NCI-H1092 (cell line): ENCODE measurements at regions not wholly inside any gene's neighbourhood (a gene's known extent, or its start where the extent isn't known, plus 50 kb on each side); places are given as distances from the start of the nearest gene placed in this dataset.
"Not testable (repeated sequence)": the region's sequence is repeated elsewhere in the genome, so short reads cannot be mapped to it uniquely, and the experiment has no call there.

ENCODE experiments used
- DNase-seq: peaks from one replicate; lab custom pipeline; 2025; lab: John Stamatoyannopoulos, UW

- DNase-seq: no peak
These were observed 983.2 kb downstream of the PLOD2 start for GRCh38 chr3:145177828-145178227.

GRCh38 chr3:145182196-145182911, 978.6 kb downstream of the PLOD2 start:
- no peak for DNase-seq

DNA sequence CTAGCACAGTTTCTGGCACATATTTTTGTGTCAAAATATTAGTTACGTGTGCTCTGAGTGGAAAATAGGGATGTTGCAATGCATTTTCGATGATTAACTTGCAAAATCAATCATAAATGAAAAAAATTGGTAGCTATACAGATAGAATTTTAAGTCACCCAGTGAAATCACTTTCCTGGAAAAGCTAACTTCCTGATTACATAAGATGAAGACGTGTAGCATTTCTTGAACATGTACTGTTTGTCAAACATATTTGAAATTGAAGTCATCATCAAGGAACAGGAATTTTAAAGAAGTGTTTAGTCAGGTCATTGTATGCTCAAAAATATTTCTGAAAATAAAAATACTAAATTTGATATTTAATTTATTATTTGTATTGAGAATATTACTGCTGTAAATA, 977.7 kb downstream of the PLOD2 start:
- no peak for DNase-seq

GRCh38 chr3:145188079-145188770, 972.8 kb downstream of the PLOD2 start:
- no peak for DNase-seq

- DNase-seq: no peak
These were observed 970.8 kb downstream of the PLOD2 start for GRCh38 chr3:145190138-145190537.

- no peak for DNase-seq
These were observed 970.2 kb downstream of the PLOD2 start for GRCh38 chr3:145190761-145191160.

DNA sequence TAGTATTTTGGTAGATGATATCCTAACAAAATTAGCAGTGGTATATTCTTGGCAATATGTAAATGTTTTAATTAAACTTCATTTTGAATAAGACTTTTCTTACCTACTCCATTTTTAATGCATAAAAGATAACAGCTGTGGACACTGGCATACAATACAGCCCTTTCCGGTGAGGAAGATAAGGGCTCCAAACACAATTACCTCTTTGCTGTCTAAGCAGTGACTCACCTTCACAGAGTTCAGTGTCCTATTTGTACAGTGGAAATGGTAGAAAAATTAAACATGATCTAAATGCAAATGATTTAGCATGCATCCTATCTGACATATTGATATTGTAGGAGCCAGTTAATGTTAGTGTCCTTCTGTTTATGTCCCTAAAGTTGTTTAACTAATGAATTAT, 969.4 kb downstream of the PLOD2 start:
- DNase-seq: no peak

DNA sequence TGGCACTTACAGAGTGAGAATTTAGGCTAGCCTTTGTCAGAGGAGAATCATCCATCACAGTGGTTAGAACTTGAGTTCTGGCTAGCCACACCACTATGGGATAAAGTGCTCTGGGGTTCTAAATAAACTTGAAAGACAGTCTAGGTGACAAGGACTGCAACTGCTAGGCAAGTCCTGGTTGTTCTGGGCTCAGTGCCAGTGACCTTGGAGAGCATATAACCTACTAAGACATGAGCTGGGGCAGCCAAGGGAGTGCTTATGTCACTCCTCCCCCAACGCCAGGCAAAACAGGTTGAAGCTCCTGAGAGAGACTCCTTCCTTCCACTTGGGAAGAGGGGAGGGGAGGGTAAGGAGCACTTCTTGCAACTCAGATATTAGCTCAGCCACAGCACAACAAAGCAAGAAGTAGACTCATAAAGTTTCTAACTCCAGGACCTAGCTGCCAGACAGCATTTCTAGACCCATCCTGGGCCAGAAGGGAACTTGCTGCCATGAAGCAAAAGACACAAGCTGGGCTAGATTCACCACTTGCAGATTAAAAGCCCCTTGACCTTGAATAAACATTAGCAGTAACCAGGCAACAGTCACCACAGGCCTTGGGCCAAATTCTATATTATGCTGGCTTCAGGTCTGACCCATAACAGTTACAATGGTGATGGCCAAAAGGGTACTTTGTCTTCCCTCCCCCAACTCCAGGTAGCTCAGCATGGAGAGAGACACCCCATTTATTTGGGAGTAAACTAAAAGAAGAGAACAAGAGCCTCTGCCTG, 963.7 kb downstream of the PLOD2 start:
- DNase-seq: no peak

DNA sequence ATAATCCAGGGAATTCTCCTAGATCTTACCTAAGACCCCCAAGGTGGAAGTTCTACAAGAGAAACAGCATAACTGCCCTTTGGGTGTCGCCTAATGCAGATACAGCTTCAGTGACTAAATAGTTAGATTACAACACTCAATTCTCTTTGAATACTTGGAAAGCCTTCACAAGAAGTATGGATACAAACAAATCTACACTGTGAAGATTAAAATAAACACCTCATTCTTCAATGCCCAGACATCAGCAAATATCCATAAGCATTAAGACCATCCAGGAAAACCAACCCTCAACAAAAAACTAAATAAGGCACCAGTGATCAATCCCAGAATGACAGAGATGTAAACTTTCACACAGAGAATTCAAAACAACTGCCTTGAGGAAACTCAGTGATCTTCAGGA, 963.2 kb downstream of the PLOD2 start:
- no peak for DNase-seq

GRCh38 chr3:145209561-145209960, 951.4 kb downstream of the PLOD2 start:
- DNase-seq: no peak

DNA sequence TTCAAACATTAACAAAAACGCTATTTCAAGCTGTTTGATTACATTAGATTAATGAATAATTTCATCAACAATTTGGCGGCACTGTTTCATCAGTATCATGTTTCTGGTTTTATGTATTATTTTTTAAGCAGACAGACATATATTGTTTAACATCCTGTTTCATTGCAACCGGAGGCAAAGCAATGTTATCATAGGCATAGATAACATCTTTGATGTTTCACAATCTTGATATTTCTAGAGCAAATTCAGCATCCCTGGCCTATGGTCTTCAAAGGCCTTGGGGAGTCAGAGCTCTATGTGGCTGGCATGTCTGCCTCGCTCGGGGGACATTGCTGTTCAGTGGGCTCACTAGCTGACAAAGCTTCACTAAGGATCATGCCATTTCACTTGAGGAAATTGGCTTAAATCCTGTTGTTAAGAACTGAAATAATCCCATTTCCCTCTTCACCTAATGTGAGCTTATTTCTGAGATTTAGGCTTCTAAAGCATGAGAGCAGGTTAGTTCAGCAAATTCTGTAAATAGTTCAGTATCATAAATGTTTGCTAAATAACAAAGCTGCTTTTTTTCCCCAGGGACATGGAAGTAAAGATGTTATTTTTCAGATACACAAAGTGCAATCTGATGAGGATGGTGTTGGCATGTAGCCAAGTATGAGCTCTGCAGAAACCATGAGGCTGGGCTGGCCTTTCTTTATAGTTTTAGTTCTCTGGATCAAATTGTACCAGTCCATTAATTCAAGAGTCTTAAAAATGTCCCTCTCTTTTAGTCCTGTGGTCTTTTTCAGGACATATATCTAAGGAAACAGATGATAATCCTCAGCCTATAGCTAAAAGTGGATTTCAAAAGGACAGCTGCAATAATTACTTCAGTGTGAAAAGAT, 941.4 kb downstream of the PLOD2 start:
- DNase-seq: no peak

DNA sequence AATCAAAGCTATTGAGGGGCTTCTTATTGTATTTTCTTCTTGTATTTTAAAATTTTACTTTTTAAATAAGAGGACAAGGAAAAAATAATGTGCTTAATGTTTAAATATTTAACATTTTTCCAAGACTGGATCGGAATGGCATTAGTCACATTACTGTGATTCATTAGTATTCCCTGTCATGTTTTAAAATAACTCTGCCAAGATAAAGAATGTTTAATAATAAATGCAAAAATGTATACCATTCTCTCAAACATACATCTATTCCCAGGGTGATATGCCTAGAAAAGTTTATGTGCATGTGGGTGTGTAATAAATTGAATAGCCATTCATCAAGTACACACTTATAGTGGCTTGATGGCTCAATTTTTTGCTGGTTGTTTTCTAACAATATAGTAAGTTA, 936.1 kb downstream of the PLOD2 start:
- no peak for DNase-seq

DNA sequence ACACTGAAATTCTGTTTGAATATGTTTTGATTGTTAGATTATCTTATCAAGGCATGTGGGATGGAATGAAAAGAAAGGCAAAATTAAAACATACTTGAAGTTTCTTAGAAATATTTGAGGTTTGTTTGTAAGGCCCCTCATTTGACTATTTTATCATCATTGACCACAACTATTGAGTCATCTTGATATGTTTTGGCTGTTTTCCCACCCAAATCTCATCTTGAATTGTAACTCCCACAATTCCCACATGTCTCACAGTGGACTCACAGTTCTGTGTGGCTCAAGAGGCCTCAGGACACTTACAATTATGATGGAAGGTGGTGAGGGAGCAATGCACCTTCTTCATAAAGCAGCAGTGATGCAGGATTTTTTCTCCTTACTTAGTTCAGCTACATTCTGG, 917.1 kb downstream of the PLOD2 start:
- DNase-seq: no peak

- no peak for DNase-seq
These were observed 916.7 kb downstream of the PLOD2 start for GRCh38 chr3:145244327-145244726.

GRCh38 chr3:145246291-145246690, 914.7 kb downstream of the PLOD2 start:
- DNase-seq: no peak

DNA sequence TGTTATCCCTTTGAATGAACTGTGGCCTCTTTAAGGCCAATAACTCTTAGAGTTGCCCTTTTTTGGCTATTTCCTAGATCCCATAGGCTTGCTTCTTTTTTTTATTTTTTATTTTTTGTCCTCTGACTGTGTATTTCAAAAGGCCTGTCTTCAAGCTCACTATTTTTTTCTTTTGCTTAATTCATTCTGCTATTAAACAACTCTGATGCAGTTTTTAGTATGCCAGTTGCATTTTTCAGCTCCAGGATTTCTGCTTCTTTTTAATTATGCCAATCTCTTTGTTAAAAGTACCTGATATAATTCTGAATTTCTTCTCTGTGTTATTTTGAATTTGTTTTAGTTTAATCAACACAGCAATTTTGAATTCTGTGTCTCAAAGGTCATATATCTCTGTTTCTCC, 912.1 kb downstream of the PLOD2 start:
- DNase-seq: no peak

- DNase-seq: no peak
These were observed 909.7 kb downstream of the PLOD2 start for GRCh38 chr3:145251311-145251710.

DNA sequence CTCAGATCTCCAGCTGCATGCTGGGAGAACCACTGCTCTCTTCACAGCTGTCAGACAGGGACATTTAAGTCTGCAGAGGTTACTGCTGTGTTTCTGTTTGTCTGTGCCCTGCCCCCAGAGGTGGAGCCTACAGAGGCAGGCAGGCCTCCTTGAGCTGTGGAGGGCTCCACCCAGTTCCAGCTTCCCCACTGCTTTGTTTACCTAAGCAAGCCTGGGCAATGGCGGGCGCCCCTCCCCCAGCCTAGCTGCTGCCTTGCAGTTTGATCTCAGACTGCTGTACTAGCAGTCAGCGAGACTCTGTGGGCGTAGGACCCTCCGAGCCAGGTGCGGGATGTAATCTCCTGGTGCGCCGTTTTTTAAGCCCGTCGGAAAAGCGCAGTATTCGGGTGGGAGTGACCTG, 903.0 kb downstream of the PLOD2 start:
- not testable (repeated sequence) for DNase-seq

DNA sequence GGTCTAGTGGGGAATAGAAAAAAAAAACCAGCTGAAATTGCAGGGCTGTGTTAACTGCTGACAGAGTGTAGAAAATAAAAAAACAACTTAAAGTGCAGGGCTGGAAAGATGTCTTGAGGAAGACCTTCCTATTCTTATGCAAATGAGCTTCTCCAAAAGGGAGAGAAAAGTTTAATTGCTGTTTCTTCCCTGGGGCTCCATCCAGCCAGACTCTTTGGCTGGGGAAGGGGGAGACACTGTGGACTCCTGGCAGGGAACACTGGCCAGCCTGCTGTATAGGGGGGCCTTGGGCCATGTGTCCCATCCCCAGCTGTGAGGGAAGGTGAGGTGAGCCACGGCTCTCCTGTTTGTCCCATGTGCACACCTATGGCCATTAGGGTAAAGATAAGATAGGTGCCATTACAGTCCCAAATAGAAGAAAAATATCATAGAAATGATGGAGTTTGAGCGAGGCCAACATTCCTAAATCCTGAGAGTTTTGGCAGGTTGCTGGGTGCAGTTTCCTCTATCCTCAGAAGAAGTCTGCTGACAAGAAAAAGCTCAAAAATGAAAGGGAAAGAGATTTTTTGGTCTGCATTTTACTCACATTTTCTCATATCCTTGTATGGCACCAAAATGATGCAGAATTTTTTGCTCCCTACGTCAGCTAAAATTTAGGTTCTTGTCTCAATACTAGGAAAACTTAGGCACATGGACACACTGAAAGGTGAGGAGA, 901.7 kb downstream of the PLOD2 start:
- no peak for DNase-seq

DNA sequence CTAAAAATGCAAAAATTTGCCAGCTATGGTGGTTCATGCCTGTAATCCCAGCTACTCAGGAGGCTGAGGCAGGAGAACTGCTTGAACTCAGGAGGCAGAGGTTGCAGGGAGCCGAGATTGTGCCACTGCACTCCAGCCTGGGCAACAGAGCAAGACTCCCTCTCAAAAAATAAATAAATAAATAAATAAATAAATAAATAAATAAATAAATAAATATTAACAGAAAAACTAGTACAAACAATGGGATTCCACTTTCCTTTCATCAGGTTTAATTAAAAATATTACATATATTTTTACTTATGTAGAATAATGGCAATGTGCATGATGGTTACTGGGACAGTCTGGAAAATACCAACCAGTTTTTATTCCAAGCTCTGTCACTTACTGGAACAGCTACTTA, 897.5 kb downstream of the PLOD2 start:
- DNase-seq: not testable (repeated sequence)

GRCh38 chr3:145266368-145266767, 894.6 kb downstream of the PLOD2 start:
- DNase-seq: no peak
